OCI-M1 (cell line): ENCODE measurements at regions not wholly inside any gene's neighbourhood (a gene's known extent, or its start where the extent isn't known, plus 50 kb on each side); places are given as distances from the start of the nearest gene placed in this dataset.
"Not testable (repeated sequence)": the region's sequence is repeated elsewhere in the genome, so short reads cannot be mapped to it uniquely, and the experiment has no call there.

Experiments
- DNase-seq: peaks from one replicate; lab custom pipeline; 2025; lab: John Stamatoyannopoulos, UW

DNA sequence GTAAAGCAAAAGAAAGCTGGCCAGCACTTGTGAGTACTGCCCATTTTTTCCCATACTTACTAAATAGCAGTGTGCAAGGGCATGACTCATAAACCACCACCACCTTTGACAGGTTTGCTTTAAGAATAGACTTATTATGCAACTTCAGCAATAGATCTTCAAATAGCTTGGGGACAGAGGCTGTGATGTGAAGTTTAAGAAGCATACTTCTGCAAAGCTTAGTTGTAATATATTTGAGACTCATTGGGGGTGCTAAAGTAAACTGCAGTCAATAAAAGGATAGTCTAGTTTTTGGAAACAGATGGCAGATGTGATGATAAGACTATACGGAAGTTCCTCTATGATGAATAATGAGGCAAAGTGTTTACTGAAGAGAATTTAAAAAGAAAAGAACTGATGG is 210.0 kb downstream of the PLA2G4A start:
- peak; percentile 77 for DNase-seq

- DNase-seq: no peak
Measured at GRCh38 chr1:187041104-187041503, 212.4 kb downstream of the PLA2G4A start.

GRCh38 chr1:187042538-187042937 is 213.8 kb downstream of the PLA2G4A start:
- peak; percentile 20 for DNase-seq

DNA sequence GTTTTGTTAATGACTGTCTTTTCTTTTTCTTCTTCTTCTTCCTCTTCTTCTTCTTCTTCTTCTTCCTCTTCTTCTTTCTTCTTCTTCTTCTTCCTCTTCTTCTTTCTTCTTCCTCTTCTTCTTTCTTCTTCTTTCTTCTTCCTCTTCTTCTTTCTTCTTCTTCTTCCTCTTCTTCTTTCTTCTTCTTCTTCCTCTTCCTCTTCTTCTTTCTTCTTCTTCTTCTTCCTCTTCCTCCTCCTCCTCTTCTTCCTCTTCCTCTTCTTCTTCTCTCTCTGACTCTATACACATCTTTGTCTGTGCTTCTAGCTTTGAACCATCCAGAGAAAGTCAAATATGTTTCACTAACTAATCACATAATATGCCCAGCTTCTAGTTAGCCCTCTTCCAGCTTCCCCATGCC is 214.7 kb downstream of the PLA2G4A start:
- not testable (repeated sequence) for DNase-seq

DNA sequence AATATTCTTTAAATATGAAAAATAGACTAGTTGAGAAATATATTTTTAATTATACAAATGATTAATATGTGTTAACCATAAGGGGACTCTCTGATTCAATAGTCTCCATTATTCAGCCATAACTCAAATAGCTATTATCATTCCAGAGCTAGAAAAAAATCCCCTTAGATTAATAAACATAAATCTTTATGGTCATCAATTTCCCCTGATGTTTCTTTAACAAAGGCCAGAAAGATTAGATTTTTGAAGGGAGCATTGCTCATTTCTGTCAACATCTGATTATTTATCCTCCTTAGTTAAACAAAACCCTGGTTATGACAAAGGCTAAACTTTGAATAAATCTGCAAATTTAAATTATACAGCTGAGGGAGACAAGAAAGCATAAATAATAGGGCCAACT is 215.7 kb downstream of the PLA2G4A start:
- no peak for DNase-seq

GRCh38 chr1:187045371-187045770 is 216.6 kb downstream of the PLA2G4A start:
- DNase-seq: no peak

DNA sequence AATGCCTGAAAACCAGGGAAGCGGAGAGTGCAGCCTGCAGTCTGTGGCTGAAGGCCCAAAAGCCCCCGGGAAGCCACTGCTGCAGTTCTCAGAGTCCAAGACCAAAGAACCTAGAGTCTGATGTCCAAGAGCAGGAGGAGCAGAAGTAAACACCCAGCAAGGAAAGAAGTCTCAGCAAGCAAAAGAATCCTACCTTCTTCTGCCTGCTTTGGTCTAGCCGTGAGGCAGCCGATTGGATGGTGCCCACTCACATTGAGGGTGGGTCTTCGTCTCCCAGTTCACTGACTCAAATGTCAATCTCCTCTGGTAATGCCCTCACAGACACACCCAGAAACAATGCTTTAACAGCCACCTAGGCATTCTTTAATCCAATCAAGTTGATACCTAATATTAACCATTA is 217.5 kb downstream of the PLA2G4A start:
- no peak for DNase-seq

- no peak for DNase-seq
Measured at GRCh38 chr1:187047298-187047697, 218.5 kb downstream of the PLA2G4A start.

DNA sequence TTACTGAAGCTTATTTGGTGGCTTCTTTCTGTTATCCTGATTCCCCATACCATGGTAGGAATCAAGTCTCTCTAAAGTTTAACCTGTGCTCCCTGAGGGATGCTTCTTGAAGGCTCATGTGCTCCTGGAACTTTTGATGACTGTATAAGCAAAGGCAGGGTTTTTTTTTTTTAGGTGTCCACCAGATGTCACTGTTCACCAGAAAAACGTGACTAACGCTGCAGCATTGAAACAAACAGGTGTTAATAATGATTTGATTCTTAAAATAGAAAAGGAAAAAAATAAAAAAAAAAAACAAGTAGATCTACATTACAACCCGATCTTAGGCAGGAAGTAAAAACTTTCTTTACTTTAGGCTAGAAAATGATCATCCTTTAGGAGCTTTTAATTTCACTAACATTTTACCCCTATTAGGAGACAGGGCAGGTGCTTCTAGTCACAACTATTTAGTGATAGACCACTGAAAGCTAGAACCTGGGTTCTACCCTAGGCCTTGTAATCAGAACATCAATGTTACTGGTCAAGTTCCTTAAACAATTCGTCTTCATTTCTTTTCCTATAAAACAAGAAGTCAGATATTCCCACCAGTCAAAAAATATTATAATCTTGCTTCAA is 223.0 kb downstream of the PLA2G4A start:
- peak; percentile 75 for DNase-seq

DNA sequence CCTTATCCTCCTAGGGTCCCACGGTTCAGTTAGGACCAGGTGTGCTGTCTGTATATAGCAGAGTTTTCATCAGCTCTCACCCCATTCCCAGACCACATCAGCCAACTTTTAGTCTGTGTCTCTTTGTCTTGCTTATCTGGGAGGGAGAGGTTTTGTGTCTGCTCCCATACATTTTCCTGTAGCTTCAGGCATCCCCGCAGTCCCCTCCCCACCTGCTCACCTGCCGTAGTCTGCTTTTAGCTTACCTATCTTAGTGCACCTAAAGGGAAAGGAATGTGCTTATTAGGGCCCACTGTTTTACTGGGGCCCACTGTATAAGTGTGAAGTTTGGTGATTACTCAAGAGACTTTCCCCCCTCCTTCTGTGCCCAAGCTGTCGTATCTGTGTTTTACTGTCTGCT is 225.1 kb downstream of the PLA2G4A start:
- no peak for DNase-seq

DNA sequence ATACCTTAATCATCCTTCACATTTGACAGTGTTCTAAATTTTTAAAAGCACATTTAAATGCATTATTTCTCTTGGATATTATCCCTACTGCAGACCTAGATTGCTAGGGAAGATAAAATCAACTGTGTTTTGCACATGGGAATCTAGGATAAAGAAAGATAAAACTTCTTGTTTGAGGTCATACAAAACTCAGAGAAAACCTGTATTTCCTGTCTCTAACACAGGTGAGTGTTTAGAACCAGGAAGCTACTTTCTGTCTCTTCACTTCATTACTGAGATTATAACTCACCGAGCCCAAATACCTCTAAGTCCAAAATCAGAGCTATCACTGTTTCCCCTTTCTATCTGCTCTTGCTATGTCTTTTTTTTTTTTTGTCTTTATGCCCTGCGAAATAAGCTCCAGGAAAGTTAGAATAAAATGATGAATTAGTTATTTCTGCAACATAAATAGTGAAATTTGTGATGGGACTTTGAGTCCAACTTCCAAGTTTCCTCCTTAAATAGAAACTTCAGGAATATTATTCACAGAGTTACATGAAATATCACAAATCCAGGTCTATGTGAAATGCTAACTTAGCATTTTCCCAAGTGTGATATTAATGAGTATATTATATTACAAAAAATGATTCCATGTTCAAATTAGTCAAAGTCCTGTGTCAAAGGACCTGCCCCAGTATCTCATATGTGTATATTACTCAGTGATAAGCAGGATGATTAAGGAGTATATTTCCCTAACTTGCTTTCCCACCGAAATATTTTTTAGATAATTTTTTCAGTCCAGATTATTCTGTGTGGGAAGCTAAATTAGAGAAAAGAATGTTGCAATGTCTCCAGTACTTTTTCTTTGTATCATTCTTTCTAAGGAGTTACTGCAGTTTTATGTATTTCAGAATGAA is 226.4 kb downstream of the PLA2G4A start:
- DNase-seq: no peak

DNA sequence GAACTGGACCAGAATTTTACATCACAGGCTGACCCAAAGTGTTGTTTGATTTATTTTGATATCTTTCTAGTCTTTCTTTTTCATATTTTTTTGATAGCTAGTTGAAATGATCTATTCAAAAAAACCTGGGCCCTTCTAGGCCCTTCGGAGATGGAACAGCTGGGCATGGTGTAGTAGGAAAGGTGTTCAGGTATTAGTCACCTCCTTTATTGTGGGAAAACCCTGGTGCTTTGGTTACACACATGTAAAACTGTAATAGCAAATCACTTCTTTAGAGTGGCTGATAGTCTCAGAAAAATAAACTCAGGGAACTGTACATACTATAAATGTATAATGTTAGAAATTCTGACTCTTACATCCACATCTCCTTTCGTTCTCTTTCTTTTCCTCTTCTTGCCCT is 234.5 kb downstream of the PLA2G4A start:
- no peak for DNase-seq

- DNase-seq: no peak
Measured at GRCh38 chr1:187067160-187067559, 238.4 kb downstream of the PLA2G4A start.

DNA sequence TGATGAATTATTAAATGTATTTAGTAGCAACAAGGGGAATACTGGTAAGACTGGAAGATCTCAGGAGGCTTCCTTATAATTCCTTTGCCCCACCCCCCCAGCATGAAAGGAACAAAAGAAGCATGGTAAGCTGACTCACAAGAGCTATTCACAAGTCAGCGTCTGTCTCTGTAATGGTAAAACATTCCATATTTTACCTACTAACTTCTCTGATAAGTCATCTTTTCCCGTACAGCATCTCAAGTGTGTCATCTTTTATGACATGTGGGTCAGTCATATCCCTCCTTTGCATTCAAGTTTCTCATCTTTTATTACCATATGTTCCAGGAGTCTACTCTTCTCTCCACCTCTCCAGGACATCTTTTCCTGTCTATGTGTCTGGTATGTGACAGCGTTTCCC is 241.3 kb downstream of the PLA2G4A start:
- no peak for DNase-seq

DNA sequence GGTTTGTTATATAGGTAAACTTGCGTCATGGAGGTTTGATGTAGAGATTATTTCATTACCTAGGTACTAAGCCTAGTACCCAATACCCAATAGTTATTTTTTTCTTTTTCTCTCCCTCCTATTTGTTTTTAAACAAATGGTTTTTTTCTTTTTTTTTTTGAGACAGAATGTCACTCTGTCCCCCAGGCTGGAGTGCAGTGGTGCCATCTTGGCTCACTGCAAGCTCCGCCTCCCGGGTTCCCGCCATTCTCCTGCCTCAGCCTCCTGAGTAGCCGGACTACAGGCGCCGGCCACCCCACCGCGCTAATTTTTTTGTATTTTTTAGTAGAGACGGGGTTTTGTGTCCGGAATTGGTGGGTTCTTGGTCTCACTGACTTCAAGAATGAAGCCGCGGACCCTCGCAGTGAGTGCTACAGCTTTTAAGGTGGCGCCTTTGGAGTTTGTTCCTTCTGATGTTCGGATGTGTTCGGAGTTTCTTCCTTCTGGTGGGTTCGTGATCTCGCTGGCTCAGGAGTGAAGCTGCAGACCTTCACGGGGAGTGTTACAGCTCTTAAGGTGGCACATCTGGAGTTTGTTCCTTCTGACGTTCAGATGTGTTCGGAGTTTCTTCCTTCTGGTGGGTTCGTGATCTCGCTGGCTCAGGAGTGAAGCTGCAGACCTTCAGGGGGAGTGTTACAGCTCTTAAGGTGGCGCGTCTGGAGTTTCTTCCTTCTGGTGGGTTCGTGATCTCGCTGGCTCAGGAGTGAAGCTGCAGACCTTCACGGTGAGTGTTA is 243.7 kb downstream of the PLA2G4A start:
- DNase-seq: not testable (repeated sequence)

- DNase-seq: not testable (repeated sequence)
Measured at GRCh38 chr1:187073035-187073560, 244.3 kb downstream of the PLA2G4A start.

- DNase-seq: not testable (repeated sequence)
Measured at GRCh38 chr1:187073634-187074245, 245.0 kb downstream of the PLA2G4A start.

- peak; percentile 73 for DNase-seq
Measured at GRCh38 chr1:187074445-187075048, 245.8 kb downstream of the PLA2G4A start.

GRCh38 chr1:187076922-187077321 is 248.2 kb downstream of the PLA2G4A start:
- DNase-seq: no peak

DNA sequence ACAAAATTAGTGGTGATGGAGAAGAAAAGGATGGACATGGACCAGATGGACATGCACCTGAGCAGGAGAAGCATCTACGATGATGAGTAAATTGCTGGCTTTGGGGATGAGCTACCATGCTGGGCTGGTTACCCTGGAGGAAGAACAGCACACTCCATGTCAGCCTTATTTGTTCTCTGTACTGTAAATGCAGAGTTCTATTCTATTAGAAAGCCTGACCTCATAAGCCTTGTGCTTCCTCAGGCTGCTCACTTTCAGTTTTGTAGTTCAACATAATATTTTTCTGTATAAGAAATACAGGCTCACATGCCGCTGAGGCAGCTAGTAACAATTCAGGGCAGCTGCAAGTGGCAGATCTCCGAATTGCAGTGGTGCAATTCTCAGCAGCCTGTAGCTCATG is 249.6 kb downstream of the PLA2G4A start:
- no peak for DNase-seq

- DNase-seq: no peak
Measured at GRCh38 chr1:187078916-187079315, 250.2 kb downstream of the PLA2G4A start.

- no peak for DNase-seq
Measured at GRCh38 chr1:187079330-187079729, 250.6 kb downstream of the PLA2G4A start.
